IPS-18a (cell line): ENCODE measurements at regions not wholly inside any gene's neighbourhood (a gene's known extent, or its start where the extent isn't known, plus 50 kb on each side); places are given as distances from the start of the nearest gene placed in this dataset.

Experiments
- H3K27ac ChIP-seq: one replicate; pipeline ENCODE4 v1.5.1; 2013; ENCODE audit warnings: low read length
- H3K27me3 ChIP-seq: one replicate; pipeline ENCODE4 v1.6.1; 2013; ENCODE audit warnings: mild to moderate bottlenecking, low read length; ENCODE audit not compliant: control insufficient read depth, insufficient read depth
- H3K36me3 ChIP-seq: one replicate; pipeline ENCODE4 v1.6.1; 2013; ENCODE audit warnings: low read depth, low read length; ENCODE audit not compliant: control insufficient read depth
- H3K4me1 ChIP-seq: one replicate; pipeline ENCODE4 v1.6.1; 2013; ENCODE audit warnings: low read depth, low read length; ENCODE audit not compliant: control insufficient read depth
- H3K4me3 ChIP-seq: one replicate; pipeline ENCODE4 v1.5.1; 2013; ENCODE audit warnings: low read length
- H3K9ac ChIP-seq: one replicate; pipeline ENCODE4 v1.6.1; 2013; ENCODE audit warnings: mild to moderate bottlenecking, low read length, moderate library complexity
- H3K9me3 ChIP-seq: one replicate; pipeline ENCODE4 v1.6.1; 2013; ENCODE audit warnings: low read depth, low read length; ENCODE audit not compliant: control insufficient read depth

GRCh38 chr19:29421196-29421545 is 104.6 kb upstream of the VSTM2B start:
- no peak overlapping the region for H3K27ac ChIP-seq
- H3K36me3 ChIP-seq: no peaks in the 10 kb centered on the region
- H3K4me3 ChIP-seq: no peak overlapping the region
- H3K9ac ChIP-seq: no peak overlapping the region
- no peaks in the 10 kb centered on the region for H3K9me3 ChIP-seq
- H3K27me3 ChIP-seq: no peaks in the 10 kb centered on the region
- no peaks in the 10 kb centered on the region for H3K4me1 ChIP-seq

- no peaks in the 10 kb centered on the region for H3K4me1 ChIP-seq
- no peaks in the 10 kb centered on the region for H3K36me3 ChIP-seq
- no peak overlapping the region for H3K27ac ChIP-seq
- no peak overlapping the region for H3K4me3 ChIP-seq
- H3K9me3 ChIP-seq: no peaks in the 10 kb centered on the region
- H3K27me3 ChIP-seq: no peaks in the 10 kb centered on the region
- H3K9ac ChIP-seq: no peak overlapping the region
These were observed 103.7 kb upstream of the VSTM2B start for GRCh38 chr19:29422047-29422446.

- Histone ChIP-seq H3K9me3 (no peaks in the 10 kb centered on the region), H3K4me3 (no peak overlapping the region), H3K36me3 (no peaks in the 10 kb centered on the region), H3K4me1 (no peaks in the 10 kb centered on the region), H3K27me3 (no peaks in the 10 kb centered on the region), H3K9ac (no peak overlapping the region), H3K27ac (no peak overlapping the region)
These were observed 103.2 kb upstream of the VSTM2B start for GRCh38 chr19:29422486-29423085.

- Histone ChIP-seq H3K36me3 (no peaks in the 10 kb centered on the region), H3K4me1 (no peaks in the 10 kb centered on the region), H3K9ac (no peak overlapping the region), H3K9me3 (no peaks in the 10 kb centered on the region), H3K27me3 (no peaks in the 10 kb centered on the region), H3K4me3 (no peak overlapping the region), H3K27ac (no peak overlapping the region)
These were observed 97.7 kb upstream of the VSTM2B start for GRCh38 chr19:29428071-29428470.

- Histone ChIP-seq H3K4me3 (no peak overlapping the region), H3K4me1 (no peaks in the 10 kb centered on the region), H3K36me3 (no peaks in the 10 kb centered on the region), H3K9me3 (no peaks in the 10 kb centered on the region), H3K27ac (no peak overlapping the region), H3K27me3 (no peaks in the 10 kb centered on the region), H3K9ac (no peak overlapping the region)
These were observed 96.8 kb upstream of the VSTM2B start for GRCh38 chr19:29429021-29429420.

- Histone ChIP-seq H3K4me1 (no peaks in the 10 kb centered on the region), H3K4me3 (no peak overlapping the region), H3K36me3 (no peaks in the 10 kb centered on the region), H3K9ac (no peak overlapping the region), H3K27ac (no peak overlapping the region), H3K9me3 (no peaks in the 10 kb centered on the region), H3K27me3 (no peaks in the 10 kb centered on the region)
These were observed 96.2 kb upstream of the VSTM2B start for GRCh38 chr19:29429581-29429980.

GRCh38 chr19:29431332-29431731 is 94.5 kb upstream of the VSTM2B start:
- Histone ChIP-seq H3K36me3 (no peaks in the 10 kb centered on the region), H3K27me3 (no peaks in the 10 kb centered on the region), H3K27ac (no peak overlapping the region), H3K9me3 (no peaks in the 10 kb centered on the region), H3K9ac (no peak overlapping the region), H3K4me1 (no peaks in the 10 kb centered on the region), H3K4me3 (no peak overlapping the region)

- Histone ChIP-seq H3K9me3 (no peaks in the 10 kb centered on the region), H3K36me3 (no peaks in the 10 kb centered on the region), H3K4me1 (no peaks in the 10 kb centered on the region), H3K27me3 (no peaks in the 10 kb centered on the region), H3K4me3 (no peak overlapping the region), H3K9ac (no peak overlapping the region), H3K27ac (no peak overlapping the region)
These were observed 93.1 kb upstream of the VSTM2B start for GRCh38 chr19:29432677-29433076.

GRCh38 chr19:29436591-29437103 is 89.1 kb upstream of the VSTM2B start:
- H3K9ac ChIP-seq: no peak overlapping the region
- H3K4me3 ChIP-seq: no peak overlapping the region
- no peak overlapping the region for H3K27ac ChIP-seq
- no peaks in the 10 kb centered on the region for H3K9me3 ChIP-seq
- H3K4me1 ChIP-seq: no peaks in the 10 kb centered on the region
- no peaks in the 10 kb centered on the region for H3K27me3 ChIP-seq
- H3K36me3 ChIP-seq: no peaks in the 10 kb centered on the region

- H3K9me3 ChIP-seq: no peaks in the 10 kb centered on the region
- no peak overlapping the region for H3K27ac ChIP-seq
- no peaks in the 10 kb centered on the region for H3K36me3 ChIP-seq
- H3K27me3 ChIP-seq: no peaks in the 10 kb centered on the region
- H3K4me3 ChIP-seq: no peak overlapping the region
- no peaks in the 10 kb centered on the region for H3K4me1 ChIP-seq
- no peak overlapping the region for H3K9ac ChIP-seq
These were observed 86.8 kb upstream of the VSTM2B start for GRCh38 chr19:29439021-29439420.

- Histone ChIP-seq H3K27me3 (no peaks in the 10 kb centered on the region), H3K9ac (no peak overlapping the region), H3K4me3 (no peak overlapping the region), H3K27ac (no peak overlapping the region), H3K9me3 (no peaks in the 10 kb centered on the region), H3K4me1 (no peaks in the 10 kb centered on the region), H3K36me3 (no peaks in the 10 kb centered on the region)
These were observed 85.9 kb upstream of the VSTM2B start for GRCh38 chr19:29439688-29440550.

GRCh38 chr19:29442094-29442493 is 83.7 kb upstream of the VSTM2B start:
- Histone ChIP-seq H3K4me1 (no peaks in the 10 kb centered on the region), H3K9ac (no peak overlapping the region), H3K27me3 (no peaks in the 10 kb centered on the region), H3K4me3 (no peak overlapping the region), H3K36me3 (no peaks in the 10 kb centered on the region), H3K9me3 (no peaks in the 10 kb centered on the region), H3K27ac (no peak overlapping the region)
